Suprapubic skin (tissue), 4 donors: ENCODE measurements at regions not wholly inside any gene's neighbourhood (a gene's known extent, or its start where the extent isn't known, plus 50 kb on each side); places are given as distances from the start of the nearest gene placed in this dataset.

ENCODE experiments used
- DNase-seq, 2 donors: peaks; one replicate each; pipeline ENCODE4 v3.0.0-alpha.2; 2019; ENCODE audit warnings: low spot score in 2 of 2
- H3K27ac ChIP-seq: fragments of 200-600 bp; sonication (generic); one replicate; pipeline ENCODE4 v1.5.1; 2019
- H3K27me3 ChIP-seq: fragments of 200-600 bp; sonication (generic); one replicate; pipeline ENCODE4 v1.5.1; 2019
- H3K36me3 ChIP-seq: fragments of 200-600 bp; sonication (generic); one replicate; pipeline ENCODE4 v1.5.1; 2019
- H3K4me1 ChIP-seq: fragments of 200-600 bp; sonication (generic); one replicate; pipeline ENCODE4 v1.5.1; 2019
- H3K4me3 ChIP-seq: fragments of 200-600 bp; sonication (generic); one replicate; pipeline ENCODE4 v1.5.1; 2019; ENCODE audit warnings: mild to moderate bottlenecking
- H3K9me3 ChIP-seq: fragments of 200-600 bp; sonication (generic); one replicate; pipeline ENCODE4 v1.5.1; 2019
- CTCF ChIP-seq, 2 donors: fragments of 200-600 bp in 1 of 2; fragments of 450-650 bp in 1 of 2; sonication (generic) in 1 of 2; IDR thresholded peaks; one replicate each; pipeline ENCODE4 v1.5.1; 2016 to 2019; ENCODE audit warnings: antibody characterized with exemption in 2 of 2, mild to moderate bottlenecking in 1 of 2, moderate library complexity in 1 of 2
- EP300 ChIP-seq: sonication (generic); formaldehyde crosslinking; IDR thresholded peaks from one replicate; pipeline ENCODE4 v1.6.1; 2017; ENCODE audit warnings: antibody characterized with exemption
- POLR2A ChIP-seq, 2 donors: fragments of 450-650 bp; IDR thresholded peaks; one replicate each; pipeline ENCODE4 v1.6.1; 2017; ENCODE audit warnings: antibody characterized with exemption in 2 of 2, mild to moderate bottlenecking in 2 of 2, moderate library complexity in 2 of 2
- POLR2AphosphoS5 ChIP-seq, 3 donors: sonication (generic); formaldehyde crosslinking; IDR thresholded peaks; one replicate each; pipeline ENCODE4 v1.6.1; 2017; ENCODE audit warnings: antibody characterized with exemption in 3 of 3
- WGBS: methylation state at CpG from one replicate; pipeline ENCODE4 v1.1.5; 2018; 5-methylcytosine and 5-hydroxymethylcytosine counted together

- DNase-seq: no peak
- Histone ChIP-seq H3K4me3 (no peak overlapping the region), H3K27me3 (no peaks in the 10 kb centered on the region), H3K27ac (no peak overlapping the region), H3K36me3 (no peaks in the 10 kb centered on the region), H3K9me3 (no peaks in the 10 kb centered on the region), H3K4me1 (no peaks in the 10 kb centered on the region)
- TF ChIP-seq POLR2AphosphoS5 (IDR thresholded peaks at IDR 0.05) (no peak), POLR2A (IDR thresholded peaks at IDR 0.05) (no peak)
- 89% methylated on average over 2 of the region's 2 CpGs for WGBS
Measured at GRCh38 chr10:84765086-84765485, 436.7 kb downstream of the CCSER2 start.

- H3K4me1 ChIP-seq: no peaks in the 10 kb centered on the region
- H3K27ac ChIP-seq: no peak overlapping the region
- DNase-seq: no peak
- no peaks in the 10 kb centered on the region for H3K27me3 ChIP-seq
- no peak for TF ChIP-seq POLR2AphosphoS5 (IDR thresholded peaks at IDR 0.05)
- no peak for TF ChIP-seq EP300
- TF ChIP-seq CTCF (IDR thresholded peaks at IDR 0.05): no peak
- no peak overlapping the region for H3K4me3 ChIP-seq
- no peaks in the 10 kb centered on the region for H3K36me3 ChIP-seq
- no peaks in the 10 kb centered on the region for H3K9me3 ChIP-seq
Measured at GRCh38 chr10:84765656-84766055, 437.3 kb downstream of the CCSER2 start.

GRCh38 chr10:84766923-84767322, 438.5 kb downstream of the CCSER2 start:
- no peaks in the 10 kb centered on the region for H3K9me3 ChIP-seq

GRCh38 chr10:84768132-84768531, 439.7 kb downstream of the CCSER2 start:
- Histone ChIP-seq H3K27ac (no peak overlapping the region), H3K4me3 (no peak overlapping the region), H3K36me3 (no peaks in the 10 kb centered on the region), H3K27me3 (no peaks in the 10 kb centered on the region), H3K4me1 (no peaks in the 10 kb centered on the region), H3K9me3 (no peaks in the 10 kb centered on the region)
- WGBS: 77% methylated on average over 4 of the region's 4 CpGs
- TF ChIP-seq POLR2AphosphoS5 (IDR thresholded peaks at IDR 0.05): no peak
- no peak for TF ChIP-seq POLR2A (IDR thresholded peaks at IDR 0.05)
- TF ChIP-seq EP300: no peak
- TF ChIP-seq CTCF (IDR thresholded peaks at IDR 0.05): no peak
- DNase-seq: no peak

More at GRCh38 chr10:84766923-84767322, 438.5 kb downstream of the CCSER2 start:
- H3K27ac ChIP-seq: no peak overlapping the region
- TF ChIP-seq POLR2AphosphoS5 (IDR thresholded peaks at IDR 0.05) (no peak), EP300 (no peak), POLR2A (IDR thresholded peaks at IDR 0.05) (no peak), CTCF (IDR thresholded peaks at IDR 0.05) (no peak)
- H3K27me3 ChIP-seq: no peaks in the 10 kb centered on the region
- no peaks in the 10 kb centered on the region for H3K36me3 ChIP-seq
- no peak overlapping the region for H3K4me3 ChIP-seq
- DNase-seq: no peak
- no peaks in the 10 kb centered on the region for H3K4me1 ChIP-seq
- WGBS: 83% methylated on average over 12 of the region's 13 CpGs

- no peaks in the 10 kb centered on the region for H3K27me3 ChIP-seq
- H3K4me3 ChIP-seq: no peak overlapping the region
- no peaks in the 10 kb centered on the region for H3K36me3 ChIP-seq
- no peak overlapping the region for H3K27ac ChIP-seq
- no peaks in the 10 kb centered on the region for H3K4me1 ChIP-seq
- TF ChIP-seq CTCF (IDR thresholded peaks at IDR 0.05) (no peak), POLR2A (IDR thresholded peaks at IDR 0.05) (no peak)
- H3K9me3 ChIP-seq: no peaks in the 10 kb centered on the region
- no peak for DNase-seq
Measured at GRCh38 chr10:84770824-84771223, 442.4 kb downstream of the CCSER2 start.

GRCh38 chr10:84783386-84783785, 455.0 kb downstream of the CCSER2 start:
- H3K9me3 ChIP-seq: no peaks in the 10 kb centered on the region
- H3K4me1 ChIP-seq: no peaks in the 10 kb centered on the region
- no peak overlapping the region for H3K27ac ChIP-seq
- DNase-seq: no peak
- no peaks in the 10 kb centered on the region for H3K27me3 ChIP-seq
- WGBS: 0% methylated on average over 1 of the region's 1 CpG
- no peaks in the 10 kb centered on the region for H3K36me3 ChIP-seq
- H3K4me3 ChIP-seq: no peak overlapping the region
- TF ChIP-seq EP300 (no peak), POLR2AphosphoS5 (IDR thresholded peaks at IDR 0.05) (no peak), POLR2A (IDR thresholded peaks at IDR 0.05) (no peak), CTCF (IDR thresholded peaks at IDR 0.05) (no peak)
